ENCODE measurements at regions not wholly inside any gene's neighbourhood (a gene's known extent, or its start where the extent isn't known, plus 50 kb on each side); places are given as distances from the start of the nearest gene placed in this dataset.

- H3K4me1 ChIP-seq: no peaks in the 10 kb centered on the region
- no peak overlapping the region for H3K4me3 ChIP-seq
- H3K36me3 ChIP-seq: no peaks in the 10 kb centered on the region
- no peak overlapping the region for H3K27ac ChIP-seq
- DNase-seq: no peak
- no peaks in the 10 kb centered on the region for H3K9me3 ChIP-seq
- no peak for TF ChIP-seq CTCF (IDR thresholded peaks at IDR 0.05)
- H3K27me3 ChIP-seq: no peaks in the 10 kb centered on the region
- H3K9ac ChIP-seq (ENCODE audit: low read depth in 2 of 2, low read length in 2 of 2): no peak overlapping the region
- intact Hi-C loops (cut with DNase I): no loop called here
Measured at GRCh38 chr14:85233756-85234155, 296.2 kb upstream of the FLRT2 start.

GRCh38 chr14:85234156-85235025 is 295.6 kb upstream of the FLRT2 start:
- no peak overlapping the region for H3K4me3 ChIP-seq
- intact Hi-C loops (cut with DNase I): no loop called here
- no peaks in the 10 kb centered on the region for H3K27me3 ChIP-seq
- no peaks in the 10 kb centered on the region for H3K36me3 ChIP-seq
- DNase-seq: no peak
- H3K4me1 ChIP-seq: no peaks in the 10 kb centered on the region
- TF ChIP-seq CTCF (IDR thresholded peaks at IDR 0.05): no peak
- no peak overlapping the region for H3K9ac ChIP-seq (ENCODE audit: low read depth in 2 of 2, low read length in 2 of 2)
- no peaks in the 10 kb centered on the region for H3K9me3 ChIP-seq
- H3K27ac ChIP-seq: no peak overlapping the region

DNA sequence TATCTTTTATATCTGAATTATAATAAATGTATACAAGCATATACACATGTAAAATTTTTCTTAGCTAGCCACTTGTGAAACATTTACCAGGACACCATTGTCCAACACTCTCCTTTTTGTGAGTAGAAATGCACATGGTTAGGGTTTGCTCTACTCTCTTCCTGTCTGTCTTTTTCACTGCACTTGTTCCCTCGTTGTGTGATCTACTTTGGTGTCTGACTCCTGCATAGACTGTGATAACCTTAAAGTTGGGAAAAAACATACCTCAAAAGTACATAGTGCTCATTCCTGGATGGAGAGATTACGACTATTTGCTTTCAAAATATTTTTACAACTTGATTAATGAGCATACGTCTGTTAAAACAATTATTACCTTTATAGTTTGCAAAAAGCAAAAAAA is 294.1 kb upstream of the FLRT2 start:
- TF ChIP-seq CTCF (IDR thresholded peaks at IDR 0.05): no peak
- H3K27ac ChIP-seq: no peak overlapping the region
- H3K4me1 ChIP-seq: no peaks in the 10 kb centered on the region
- H3K9me3 ChIP-seq: no peaks in the 10 kb centered on the region
- no peak overlapping the region for H3K9ac ChIP-seq (ENCODE audit: low read depth in 2 of 2, low read length in 2 of 2)
- H3K36me3 ChIP-seq: no peaks in the 10 kb centered on the region
- DNase-seq: no peak
- intact Hi-C loops (cut with DNase I): no loop called here
- H3K4me3 ChIP-seq: no peak overlapping the region
- no peaks in the 10 kb centered on the region for H3K27me3 ChIP-seq

- no peak overlapping the region for H3K4me3 ChIP-seq
- no peak overlapping the region for H3K9ac ChIP-seq (ENCODE audit: low read depth in 2 of 2, low read length in 2 of 2)
- no peak for TF ChIP-seq CTCF (IDR thresholded peaks at IDR 0.05)
- intact Hi-C loops (cut with DNase I): no loop called here
- no peaks in the 10 kb centered on the region for H3K36me3 ChIP-seq
- H3K4me1 ChIP-seq: no peaks in the 10 kb centered on the region
- no peaks in the 10 kb centered on the region for H3K9me3 ChIP-seq
- no peaks in the 10 kb centered on the region for H3K27me3 ChIP-seq
- H3K27ac ChIP-seq: no peak overlapping the region
- no peak for DNase-seq
Measured at GRCh38 chr14:85236296-85236695, 293.6 kb upstream of the FLRT2 start.

GRCh38 chr14:85239791-85240190 is 290.2 kb upstream of the FLRT2 start:
- no peaks in the 10 kb centered on the region for H3K4me1 ChIP-seq
- intact Hi-C loops (cut with DNase I): no loop called here
- TF ChIP-seq CTCF (IDR thresholded peaks at IDR 0.05): no peak

More at GRCh38 chr14:85239791-85240190, 290.2 kb upstream of the FLRT2 start:
- H3K27ac ChIP-seq: no peak overlapping the region
- H3K27me3 ChIP-seq: no peaks in the 10 kb centered on the region
- H3K4me3 ChIP-seq: no peak overlapping the region
- no peak overlapping the region for H3K9ac ChIP-seq (ENCODE audit: low read depth in 2 of 2, low read length in 2 of 2)
- H3K36me3 ChIP-seq: no peaks in the 10 kb centered on the region
- no peak for DNase-seq
- no peaks in the 10 kb centered on the region for H3K9me3 ChIP-seq
